WTC11 (cell line): ENCODE measurements at regions not wholly inside any gene's neighbourhood (a gene's known extent, or its start where the extent isn't known, plus 50 kb on each side); places are given as distances from the start of the nearest gene placed in this dataset.

Experiments used
- ATAC-seq: fragments of 200-7000 bp; cut with Tn5 transposase; 2 replicates; pipeline ENCODE4 v1.10.0; 2021; ENCODE audit warnings: mild to moderate bottlenecking, moderate library complexity
- CTCF ChIA-PET: fragments of 300-600 bp; sonication (Branson Sonifier 250); formaldehyde crosslinking; loops from one replicate; lab custom pipeline; 2021; ENCODE audit warnings: antibody characterized with exemption; lab: Charles Lee
- POLR2A ChIA-PET: fragments of 350-600 bp; sonication (Branson Sonifier 250); formaldehyde crosslinking; loops from one replicate; lab custom pipeline; 2021; ENCODE audit warnings: antibody characterized with exemption; lab: Charles Lee
- DNase-seq: peaks from one replicate; pipeline ENCODE4 v3.0.0; 2021; ENCODE audit warnings: low spot score
- H3K27ac Mint-ChIP-seq: 2 replicates; pipeline ENCODE4 v1.8.0; 2021; ENCODE audit warnings: mixed read lengths
- H3K27me3 Mint-ChIP-seq: 2 replicates; pipeline ENCODE4 v1.8.0; 2021; ENCODE audit warnings: low read depth, mild to moderate bottlenecking, moderate library complexity, mixed read lengths
- H3K36me3 Mint-ChIP-seq: 2 replicates; pipeline ENCODE4 v1.8.0; 2021; ENCODE audit warnings: mixed read lengths
- H3K4me1 Mint-ChIP-seq: 2 replicates; pipeline ENCODE4 v1.8.0; 2022; ENCODE audit warnings: mixed read lengths
- H3K4me3 Mint-ChIP-seq: 2 replicates; pipeline ENCODE4 v1.8.0; 2021; ENCODE audit warnings: mild to moderate bottlenecking, moderate library complexity, mixed read lengths
- H3K9me3 Mint-ChIP-seq: 2 replicates; pipeline ENCODE4 v1.8.0; 2021; ENCODE audit warnings: mixed read lengths
- KAT7 ChIP-seq: sonication (generic); formaldehyde crosslinking; IDR thresholded peaks from 2 replicates; pipeline ENCODE4 v1.8.1; 2023; ENCODE audit warnings: missing genetic modification reagents, mild to moderate bottlenecking, borderline replicate concordance
- MXD4 ChIP-seq: fragments of 250-450 bp; sonication (Bioruptor Pico); IDR thresholded peaks from 2 replicates; pipeline ENCODE4 v1.8.0; 2021; ENCODE audit warnings: mild to moderate bottlenecking, moderate library complexity, borderline replicate concordance
- NFATC4 ChIP-seq: fragments of 250-450 bp; sonication (Bioruptor Pico); IDR thresholded peaks from 2 replicates; pipeline ENCODE4 v1.9.0; 2021; ENCODE audit warnings: mild to moderate bottlenecking
- NFE2L1 ChIP-seq: sonication (generic); formaldehyde crosslinking; IDR thresholded peaks from 2 replicates; pipeline ENCODE4 v1.8.1; 2023; ENCODE audit warnings: missing genetic modification reagents
- SMAD3 ChIP-seq: sonication (generic); formaldehyde crosslinking; IDR thresholded peaks from 2 replicates; pipeline ENCODE4 v1.8.0; 2022; ENCODE audit warnings: missing genetic modification reagents, mild to moderate bottlenecking, borderline replicate concordance
- SP1 ChIP-seq: sonication (generic); formaldehyde crosslinking; conservative IDR thresholded peaks from 2 replicates; pipeline ENCODE4 v1.8.1; 2022; ENCODE audit warnings: missing genetic modification reagents
- ZNF219 ChIP-seq: sonication (generic); formaldehyde crosslinking; IDR thresholded peaks from 2 replicates; pipeline ENCODE4 v1.8.0; 2023; ENCODE audit warnings: missing genetic modification reagents, mild to moderate bottlenecking, borderline replicate concordance
- TF ChIP-seq, protein P1 (sequence below): fragments of 250-450 bp; sonication (Bioruptor Pico); IDR thresholded peaks from 2 replicates; pipeline ENCODE4 v1.9.0; 2021; ENCODE audit warnings: mild to moderate bottlenecking
- TF ChIP-seq, protein P2 (sequence below): sonication (generic); formaldehyde crosslinking; IDR thresholded peaks from 2 replicates; pipeline ENCODE4 v1.8.1; 2023; ENCODE audit warnings: mild to moderate bottlenecking, missing genetic modification reagents, borderline replicate concordance
- TF ChIP-seq, protein P3 (sequence below): sonication (generic); formaldehyde crosslinking; IDR thresholded peaks from 2 replicates; pipeline ENCODE4 v1.8.0; 2022; ENCODE audit warnings: missing genetic modification reagents
- TF ChIP-seq, protein P4 (sequence below): fragments of 250-450 bp; sonication (Bioruptor Pico); IDR thresholded peaks from 2 replicates; pipeline ENCODE4 v1.9.0; 2021; ENCODE audit warnings: mild to moderate bottlenecking
- TF ChIP-seq, protein P5 (sequence below): fragments of 250-450 bp; sonication (Bioruptor Pico); IDR thresholded peaks from 2 replicates; pipeline ENCODE4 v1.9.0; 2021; ENCODE audit warnings: moderate library complexity, mild to moderate bottlenecking, inconsistent platforms, borderline replicate concordance
- TF ChIP-seq, protein P6 (sequence below): fragments of 250-450 bp; sonication (Bioruptor Pico); IDR thresholded peaks from 2 replicates; pipeline ENCODE4 v2.1.2; 2022; ENCODE audit warnings: mild to moderate bottlenecking, moderate library complexity
- TF ChIP-seq, protein P7 (sequence below): sonication (generic); formaldehyde crosslinking; IDR thresholded peaks from 2 replicates; pipeline ENCODE4 v1.8.1; 2023; ENCODE audit warnings: mild to moderate bottlenecking, missing genetic modification reagents, moderate library complexity

DNA sequence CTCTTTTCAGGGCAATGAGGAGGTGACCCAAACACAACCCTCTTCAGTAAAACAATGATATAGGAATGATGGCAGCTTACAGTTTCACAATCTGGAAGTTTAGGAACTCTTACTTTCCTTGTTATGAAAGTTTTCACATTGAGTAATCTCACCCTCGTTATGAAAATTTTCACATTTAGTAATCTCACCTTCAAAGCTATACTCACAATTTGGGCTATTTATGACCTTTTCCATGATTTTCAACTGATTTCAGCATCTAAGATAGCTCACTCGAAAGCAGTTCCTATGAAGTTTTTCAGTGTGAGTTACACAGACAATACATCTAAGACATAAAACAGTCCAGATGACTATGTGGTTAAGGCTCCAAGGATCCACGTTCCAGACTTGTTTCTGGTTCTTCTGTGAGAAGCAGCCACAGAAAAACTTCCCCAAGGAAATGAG lies 57.1 kb downstream of the FOXD1 start (continued):
- TF ChIP-seq KAT7 (CRISPR knock-in tag): no peak
- TF ChIP-seq, protein P1, sequence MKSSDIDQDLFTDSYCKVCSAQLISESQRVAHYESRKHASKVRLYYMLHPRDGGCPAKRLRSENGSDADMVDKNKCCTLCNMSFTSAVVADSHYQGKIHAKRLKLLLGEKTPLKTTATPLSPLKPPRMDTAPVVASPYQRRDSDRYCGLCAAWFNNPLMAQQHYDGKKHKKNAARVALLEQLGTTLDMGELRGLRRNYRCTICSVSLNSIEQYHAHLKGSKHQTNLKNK (CRISPR knock-in tag): no peak
- TF ChIP-seq, all 79 proteins: peak for 0

DNA sequence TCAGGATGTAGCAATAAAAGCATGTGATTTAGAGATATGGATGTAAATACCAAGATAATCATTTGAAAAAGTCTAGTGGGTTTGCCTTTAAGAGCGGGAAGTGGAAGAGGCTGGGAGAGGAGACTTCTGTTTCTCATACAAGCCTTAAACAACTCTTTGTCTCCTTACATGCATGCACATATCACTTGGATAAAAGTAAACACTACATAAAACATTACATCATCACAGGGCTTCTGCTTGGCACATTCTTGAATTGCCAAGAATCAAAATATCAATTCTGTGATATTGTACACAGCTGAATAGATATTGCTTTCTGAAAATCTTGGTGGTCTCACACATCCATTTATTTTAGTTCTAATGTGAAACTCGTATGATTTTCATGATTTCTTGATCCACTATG lies 57.6 kb downstream of the FOXD1 start:
- no peak overlapping the region for H3K27ac Mint-ChIP-seq
- DNase-seq (no peak), ATAC-seq (no peak)
- peaks cover 5% of the 10 kb centered on the region for H3K27me3 Mint-ChIP-seq
- H3K9me3 Mint-ChIP-seq: peaks cover 7% of the 10 kb centered on the region
- ChIA-PET POLR2A (no interaction called here), CTCF (no interaction called here)
- peaks cover 24% of the 10 kb centered on the region for H3K4me1 Mint-ChIP-seq
- no peak overlapping the region for H3K4me3 Mint-ChIP-seq
- peaks cover 2% of the 10 kb centered on the region; the same call in 1 of the 2 replicates for H3K36me3 Mint-ChIP-seq
- TF ChIP-seq, protein P2, sequence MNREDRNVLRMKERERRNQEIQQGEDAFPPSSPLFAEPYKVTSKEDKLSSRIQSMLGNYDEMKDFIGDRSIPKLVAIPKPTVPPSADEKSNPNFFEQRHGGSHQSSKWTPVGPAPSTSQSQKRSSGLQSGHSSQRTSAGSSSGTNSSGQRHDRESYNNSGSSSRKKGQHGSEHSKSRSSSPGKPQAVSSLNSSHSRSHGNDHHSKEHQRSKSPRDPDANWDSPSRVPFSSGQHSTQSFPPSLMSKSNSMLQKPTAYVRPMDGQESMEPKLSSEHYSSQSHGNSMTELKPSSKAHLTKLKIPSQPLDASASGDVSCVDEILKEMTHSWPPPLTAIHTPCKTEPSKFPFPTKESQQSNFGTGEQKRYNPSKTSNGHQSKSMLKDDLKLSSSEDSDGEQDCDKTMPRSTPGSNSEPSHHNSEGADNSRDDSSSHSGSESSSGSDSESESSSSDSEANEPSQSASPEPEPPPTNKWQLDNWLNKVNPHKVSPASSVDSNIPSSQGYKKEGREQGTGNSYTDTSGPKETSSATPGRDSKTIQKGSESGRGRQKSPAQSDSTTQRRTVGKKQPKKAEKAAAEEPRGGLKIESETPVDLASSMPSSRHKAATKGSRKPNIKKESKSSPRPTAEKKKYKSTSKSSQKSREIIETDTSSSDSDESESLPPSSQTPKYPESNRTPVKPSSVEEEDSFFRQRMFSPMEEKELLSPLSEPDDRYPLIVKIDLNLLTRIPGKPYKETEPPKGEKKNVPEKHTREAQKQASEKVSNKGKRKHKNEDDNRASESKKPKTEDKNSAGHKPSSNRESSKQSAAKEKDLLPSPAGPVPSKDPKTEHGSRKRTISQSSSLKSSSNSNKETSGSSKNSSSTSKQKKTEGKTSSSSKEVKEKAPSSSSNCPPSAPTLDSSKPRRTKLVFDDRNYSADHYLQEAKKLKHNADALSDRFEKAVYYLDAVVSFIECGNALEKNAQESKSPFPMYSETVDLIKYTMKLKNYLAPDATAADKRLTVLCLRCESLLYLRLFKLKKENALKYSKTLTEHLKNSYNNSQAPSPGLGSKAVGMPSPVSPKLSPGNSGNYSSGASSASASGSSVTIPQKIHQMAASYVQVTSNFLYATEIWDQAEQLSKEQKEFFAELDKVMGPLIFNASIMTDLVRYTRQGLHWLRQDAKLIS (CRISPR knock-in tag): no peak

DNA sequence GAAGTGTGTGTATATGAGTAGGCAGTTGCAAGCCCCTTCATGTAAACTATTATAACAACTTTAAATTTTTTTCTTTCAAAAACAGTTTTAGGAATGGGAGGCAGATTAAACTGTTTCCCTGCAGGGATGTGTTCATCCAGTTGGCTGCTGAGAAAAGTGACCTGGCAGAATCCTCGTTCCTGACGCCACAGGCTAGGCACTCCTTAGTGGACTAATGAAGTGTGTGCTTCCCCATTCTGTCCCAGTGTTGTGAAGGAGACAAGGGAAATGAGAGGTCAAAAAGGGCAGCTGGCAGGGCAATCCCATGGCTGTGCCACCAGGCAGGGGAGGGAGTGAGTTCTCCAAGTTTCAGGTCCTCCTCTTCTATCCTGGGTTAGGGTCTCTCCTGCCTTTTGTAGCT lies 59.8 kb downstream of the FOXD1 start:
- H3K4me1 Mint-ChIP-seq: peaks cover 15% of the 10 kb centered on the region
- ATAC-seq (no peak), DNase-seq (no peak)
- H3K9me3 Mint-ChIP-seq: peaks cover 27% of the 10 kb centered on the region
- H3K36me3 Mint-ChIP-seq: peaks cover 24% of the 10 kb centered on the region
- no peak overlapping the region for H3K4me3 Mint-ChIP-seq
- H3K27ac Mint-ChIP-seq: no peak overlapping the region
- ChIA-PET CTCF (interaction anchor here (1.0 to 2.3 kb wide), 4 partner anchors 30 to 76 kb away, joined by 4 to 8 read pairs (median 6); no protein-coding TSS in a partner anchor), POLR2A (no interaction called here)
- peaks cover 16% of the 10 kb centered on the region for H3K27me3 Mint-ChIP-seq
- no peak for TF ChIP-seq MXD4 (CRISPR knock-in tag)
- TF ChIP-seq, protein P2 (CRISPR knock-in tag): no peak
- TF ChIP-seq, protein P3, sequence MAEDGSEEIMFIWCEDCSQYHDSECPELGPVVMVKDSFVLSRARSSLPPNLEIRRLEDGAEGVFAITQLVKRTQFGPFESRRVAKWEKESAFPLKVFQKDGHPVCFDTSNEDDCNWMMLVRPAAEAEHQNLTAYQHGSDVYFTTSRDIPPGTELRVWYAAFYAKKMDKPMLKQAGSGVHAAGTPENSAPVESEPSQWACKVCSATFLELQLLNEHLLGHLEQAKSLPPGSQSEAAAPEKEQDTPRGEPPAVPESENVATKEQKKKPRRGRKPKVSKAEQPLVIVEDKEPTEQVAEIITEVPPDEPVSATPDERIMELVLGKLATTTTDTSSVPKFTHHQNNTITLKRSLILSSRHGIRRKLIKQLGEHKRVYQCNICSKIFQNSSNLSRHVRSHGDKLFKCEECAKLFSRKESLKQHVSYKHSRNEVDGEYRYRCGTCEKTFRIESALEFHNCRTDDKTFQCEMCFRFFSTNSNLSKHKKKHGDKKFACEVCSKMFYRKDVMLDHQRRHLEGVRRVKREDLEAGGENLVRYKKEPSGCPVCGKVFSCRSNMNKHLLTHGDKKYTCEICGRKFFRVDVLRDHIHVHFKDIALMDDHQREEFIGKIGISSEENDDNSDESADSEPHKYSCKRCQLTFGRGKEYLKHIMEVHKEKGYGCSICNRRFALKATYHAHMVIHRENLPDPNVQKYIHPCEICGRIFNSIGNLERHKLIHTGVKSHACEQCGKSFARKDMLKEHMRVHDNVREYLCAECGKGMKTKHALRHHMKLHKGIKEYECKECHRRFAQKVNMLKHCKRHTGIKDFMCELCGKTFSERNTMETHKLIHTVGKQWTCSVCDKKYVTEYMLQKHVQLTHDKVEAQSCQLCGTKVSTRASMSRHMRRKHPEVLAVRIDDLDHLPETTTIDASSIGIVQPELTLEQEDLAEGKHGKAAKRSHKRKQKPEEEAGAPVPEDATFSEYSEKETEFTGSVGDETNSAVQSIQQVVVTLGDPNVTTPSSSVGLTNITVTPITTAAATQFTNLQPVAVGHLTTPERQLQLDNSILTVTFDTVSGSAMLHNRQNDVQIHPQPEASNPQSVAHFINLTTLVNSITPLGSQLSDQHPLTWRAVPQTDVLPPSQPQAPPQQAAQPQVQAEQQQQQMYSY (CRISPR knock-in tag): no peak
- no peak for TF ChIP-seq NFATC4 (CRISPR knock-in tag)
- no peak for TF ChIP-seq ZNF219 (CRISPR knock-in tag)
- TF ChIP-seq, protein P4, sequence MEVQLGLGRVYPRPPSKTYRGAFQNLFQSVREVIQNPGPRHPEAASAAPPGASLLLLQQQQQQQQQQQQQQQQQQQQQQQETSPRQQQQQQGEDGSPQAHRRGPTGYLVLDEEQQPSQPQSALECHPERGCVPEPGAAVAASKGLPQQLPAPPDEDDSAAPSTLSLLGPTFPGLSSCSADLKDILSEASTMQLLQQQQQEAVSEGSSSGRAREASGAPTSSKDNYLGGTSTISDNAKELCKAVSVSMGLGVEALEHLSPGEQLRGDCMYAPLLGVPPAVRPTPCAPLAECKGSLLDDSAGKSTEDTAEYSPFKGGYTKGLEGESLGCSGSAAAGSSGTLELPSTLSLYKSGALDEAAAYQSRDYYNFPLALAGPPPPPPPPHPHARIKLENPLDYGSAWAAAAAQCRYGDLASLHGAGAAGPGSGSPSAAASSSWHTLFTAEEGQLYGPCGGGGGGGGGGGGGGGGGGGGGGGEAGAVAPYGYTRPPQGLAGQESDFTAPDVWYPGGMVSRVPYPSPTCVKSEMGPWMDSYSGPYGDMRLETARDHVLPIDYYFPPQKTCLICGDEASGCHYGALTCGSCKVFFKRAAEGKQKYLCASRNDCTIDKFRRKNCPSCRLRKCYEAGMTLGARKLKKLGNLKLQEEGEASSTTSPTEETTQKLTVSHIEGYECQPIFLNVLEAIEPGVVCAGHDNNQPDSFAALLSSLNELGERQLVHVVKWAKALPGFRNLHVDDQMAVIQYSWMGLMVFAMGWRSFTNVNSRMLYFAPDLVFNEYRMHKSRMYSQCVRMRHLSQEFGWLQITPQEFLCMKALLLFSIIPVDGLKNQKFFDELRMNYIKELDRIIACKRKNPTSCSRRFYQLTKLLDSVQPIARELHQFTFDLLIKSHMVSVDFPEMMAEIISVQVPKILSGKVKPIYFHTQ (CRISPR knock-in tag): no peak
- TF ChIP-seq, protein P5, sequence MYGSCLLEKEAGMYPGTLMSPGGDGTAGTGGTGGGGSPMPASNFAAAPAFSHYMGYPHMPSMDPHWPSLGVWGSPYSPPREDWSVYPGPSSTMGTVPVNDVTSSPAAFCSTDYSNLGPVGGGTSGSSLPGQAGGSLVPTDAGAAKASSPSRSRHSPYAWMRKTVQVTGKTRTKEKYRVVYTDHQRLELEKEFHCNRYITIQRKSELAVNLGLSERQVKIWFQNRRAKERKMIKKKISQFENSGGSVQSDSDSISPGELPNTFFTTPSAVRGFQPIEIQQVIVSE (CRISPR knock-in tag): no peak
- TF ChIP-seq NFE2L1 (CRISPR knock-in tag): no peak
- TF ChIP-seq, protein P6, sequence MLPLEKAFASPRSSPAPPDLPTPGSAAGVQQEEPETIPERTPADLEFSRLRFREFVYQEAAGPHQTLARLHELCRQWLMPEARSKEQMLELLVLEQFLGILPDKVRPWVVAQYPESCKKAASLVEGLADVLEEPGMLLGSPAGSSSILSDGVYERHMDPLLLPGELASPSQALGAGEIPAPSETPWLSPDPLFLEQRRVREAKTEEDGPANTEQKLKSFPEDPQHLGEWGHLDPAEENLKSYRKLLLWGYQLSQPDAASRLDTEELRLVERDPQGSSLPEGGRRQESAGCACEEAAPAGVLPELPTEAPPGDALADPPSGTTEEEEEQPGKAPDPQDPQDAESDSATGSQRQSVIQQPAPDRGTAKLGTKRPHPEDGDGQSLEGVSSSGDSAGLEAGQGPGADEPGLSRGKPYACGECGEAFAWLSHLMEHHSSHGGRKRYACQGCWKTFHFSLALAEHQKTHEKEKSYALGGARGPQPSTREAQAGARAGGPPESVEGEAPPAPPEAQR (CRISPR knock-in tag): no peak
- TF ChIP-seq, protein P7, sequence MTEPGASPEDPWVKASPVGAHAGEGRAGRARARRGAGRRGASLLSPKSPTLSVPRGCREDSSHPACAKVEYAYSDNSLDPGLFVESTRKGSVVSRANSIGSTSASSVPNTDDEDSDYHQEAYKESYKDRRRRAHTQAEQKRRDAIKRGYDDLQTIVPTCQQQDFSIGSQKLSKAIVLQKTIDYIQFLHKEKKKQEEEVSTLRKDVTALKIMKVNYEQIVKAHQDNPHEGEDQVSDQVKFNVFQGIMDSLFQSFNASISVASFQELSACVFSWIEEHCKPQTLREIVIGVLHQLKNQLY (CRISPR knock-in tag): no peak
- no peak for TF ChIP-seq SMAD3
- TF ChIP-seq SP1 (CRISPR knock-in tag): no peak
